ENCODE measurements at regions not wholly inside any gene's neighbourhood (a gene's known extent, or its start where the extent isn't known, plus 50 kb on each side); places are given as distances from the start of the nearest gene placed in this dataset.

GRCh38 chr3:178457511-178457910 lies 78.7 kb upstream of the KCNMB2 start:
- H3K9me3 Mint-ChIP-seq (ENCODE audit: unreplicated experiment) = no peaks in the 10 kb centered on the region
- no peak overlapping the region for H3K27ac Mint-ChIP-seq (ENCODE audit: low read depth, unreplicated experiment)
- POLR2A ChIA-PET = interaction anchor here (0.6 kb wide), 1 partner anchor 489 kb away, joined by 3 read pairs; no protein-coding TSS in a partner anchor
- TF ChIP-seq CTCF (IDR thresholded peaks at IDR 0.05; ENCODE audit: unreplicated experiment) = no peak
- intact Hi-C loops (cut with micrococcal nuclease) = no loop called here
- no peak for DNase-seq (ENCODE audit: unreplicated experiment)
- BruUV-seq (replicated peaks) = no TSS peak
- CTCF ChIA-PET = no interaction called here
- no peaks in the 10 kb centered on the region for H3K4me1 Mint-ChIP-seq (ENCODE audit: insufficient read depth, unreplicated experiment)
- no peaks in the 10 kb centered on the region for H3K27me3 Mint-ChIP-seq (ENCODE audit: insufficient read depth, unreplicated experiment)
- H3K4me3 Mint-ChIP-seq (ENCODE audit: unreplicated experiment) = no peak overlapping the region
- H3K36me3 Mint-ChIP-seq (ENCODE audit: insufficient read depth, unreplicated experiment) = no peaks in the 10 kb centered on the region

GRCh38 chr3:178458313-178459037 lies 77.8 kb upstream of the KCNMB2 start:
- H3K27ac Mint-ChIP-seq (ENCODE audit: low read depth, unreplicated experiment) = no peak overlapping the region
- no peak overlapping the region for H3K4me3 Mint-ChIP-seq (ENCODE audit: unreplicated experiment)
- no peak for TF ChIP-seq CTCF (IDR thresholded peaks at IDR 0.05; ENCODE audit: unreplicated experiment)
- no peaks in the 10 kb centered on the region for H3K4me1 Mint-ChIP-seq (ENCODE audit: insufficient read depth, unreplicated experiment)
- intact Hi-C loops (cut with micrococcal nuclease) = no loop called here
- BruUV-seq (replicated peaks) = no TSS peak
- DNase-seq (ENCODE audit: unreplicated experiment) = no peak
- POLR2A ChIA-PET = interaction anchor here (0.6 kb wide), 1 partner anchor 46 kb away, joined by 3 read pairs; no protein-coding TSS in a partner anchor
- no peaks in the 10 kb centered on the region for H3K9me3 Mint-ChIP-seq (ENCODE audit: unreplicated experiment)
- H3K36me3 Mint-ChIP-seq (ENCODE audit: insufficient read depth, unreplicated experiment) = no peaks in the 10 kb centered on the region
- H3K27me3 Mint-ChIP-seq (ENCODE audit: insufficient read depth, unreplicated experiment) = no peaks in the 10 kb centered on the region
- CTCF ChIA-PET = no interaction called here

GRCh38 chr3:178459038-178459410 lies 77.2 kb upstream of the KCNMB2 start:
- ChIA-PET CTCF (interaction anchor here (1.2 kb wide), 1 partner anchor 12 kb away, joined by 3 read pairs; no protein-coding TSS in a partner anchor), POLR2A (no interaction called here)
- no peak overlapping the region for H3K27ac Mint-ChIP-seq (ENCODE audit: low read depth, unreplicated experiment)
- H3K9me3 Mint-ChIP-seq (ENCODE audit: unreplicated experiment) = no peaks in the 10 kb centered on the region
- no TSS peak for BruUV-seq (replicated peaks)
- no peaks in the 10 kb centered on the region for H3K27me3 Mint-ChIP-seq (ENCODE audit: insufficient read depth, unreplicated experiment)
- DNase-seq (ENCODE audit: unreplicated experiment) = no peak
- intact Hi-C loops (cut with micrococcal nuclease) = no loop called here
- no peak overlapping the region for H3K4me3 Mint-ChIP-seq (ENCODE audit: unreplicated experiment)
- no peaks in the 10 kb centered on the region for H3K36me3 Mint-ChIP-seq (ENCODE audit: insufficient read depth, unreplicated experiment)
- H3K4me1 Mint-ChIP-seq (ENCODE audit: insufficient read depth, unreplicated experiment) = no peaks in the 10 kb centered on the region
- no peak for TF ChIP-seq CTCF (IDR thresholded peaks at IDR 0.05; ENCODE audit: unreplicated experiment)

- Mint-ChIP-seq H3K36me3 (ENCODE audit: insufficient read depth, unreplicated experiment) (no peaks in the 10 kb centered on the region), H3K27me3 (ENCODE audit: insufficient read depth, unreplicated experiment) (no peaks in the 10 kb centered on the region), H3K4me3 (ENCODE audit: unreplicated experiment) (no peak overlapping the region), H3K4me1 (ENCODE audit: insufficient read depth, unreplicated experiment) (no peaks in the 10 kb centered on the region), H3K9me3 (ENCODE audit: unreplicated experiment) (no peaks in the 10 kb centered on the region), H3K27ac (ENCODE audit: low read depth, unreplicated experiment) (no peak overlapping the region)
- intact Hi-C loops (cut with micrococcal nuclease) = no loop called here
- DNase-seq (ENCODE audit: unreplicated experiment) = no peak
- BruUV-seq (replicated peaks) = no TSS peak
- POLR2A ChIA-PET = no interaction called here
- no peak for TF ChIP-seq CTCF (IDR thresholded peaks at IDR 0.05; ENCODE audit: unreplicated experiment)
- CTCF ChIA-PET = interaction anchor here (1.0 kb wide), 1 partner anchor 31 kb away, joined by 3 read pairs; no protein-coding TSS in a partner anchor
Observed at GRCh38 chr3:178465260-178466180, 70.7 kb upstream of the KCNMB2 start.
